B cell (primary cell): ENCODE measurements at regions not wholly inside any gene's neighbourhood (a gene's known extent, or its start where the extent isn't known, plus 50 kb on each side); places are given as distances from the start of the nearest gene placed in this dataset.

ENCODE experiments used
- ATAC-seq: fragments of 200-7000 bp; cut with Tn5 transposase; one replicate; pipeline ENCODE4 v1.10.0; 2021; ENCODE audit warnings: low read depth, mild to moderate bottlenecking, moderate number of reproducible peaks, moderate library complexity
- CTCF ChIA-PET: fragments of 350-600 bp; sonication (Branson Sonifier 250); formaldehyde crosslinking; loops from one replicate; lab custom pipeline; 2021; ENCODE audit warnings: antibody characterized with exemption, inconsistent platforms; lab: Charles Lee
- POLR2A ChIA-PET: fragments of 350-600 bp; sonication (Branson Sonifier 250); formaldehyde crosslinking; loops from one replicate; lab custom pipeline; 2021; ENCODE audit warnings: antibody characterized with exemption; lab: Charles Lee
- DNase-seq: peaks from one replicate; pipeline ENCODE4 v3.0.0; 2013
- H2AFZ ChIP-seq: 2 replicates; pipeline ENCODE4 v1.6.1; 2012; ENCODE audit warnings: mild to moderate bottlenecking, low read depth, low read length; ENCODE audit not compliant: insufficient read depth, poor library complexity, severe bottlenecking
- H3K27ac ChIP-seq, 2 donors: 1 replicate in 1 of 2; 2 replicates in 1 of 2; pipeline ENCODE4 v1.5.1; 2012 to 2013; ENCODE audit warnings: low read length in 2 of 2, mild to moderate bottlenecking in 2 of 2, moderate library complexity in 1 of 2
- H3K27me3 ChIP-seq, 4 experiments: fragments of 200-600 bp in 1 of 4; sonication (generic) in 1 of 4; replicated peaks in 1 of 4; 1 replicate in 2 of 4; 2 replicates in 2 of 4; pipeline versions ENCODE4 v1.6.1 to v1.7.0; 2013 to 2016; ENCODE audit warnings: low read length in 3 of 4, mild to moderate bottlenecking in 2 of 4, mixed read lengths in 1 of 4, moderate library complexity in 1 of 4; ENCODE audit not compliant: insufficient read depth in 4 of 4, control insufficient read depth in 3 of 4; ENCODE audit errors: control extremely low read depth in 1 of 4
- H3K36me3 ChIP-seq, 2 experiments: replicated peaks in 1 of 2; 1 replicate in 1 of 2; 2 replicates in 1 of 2; pipeline versions ENCODE4 v1.6.1 to v1.7.1; 2013; ENCODE audit warnings: low read length in 1 of 2; ENCODE audit not compliant: insufficient read depth in 2 of 2, control insufficient read depth in 1 of 2; ENCODE audit errors: control extremely low read depth in 1 of 2, extremely low read depth in 1 of 2
- H3K4me1 ChIP-seq, 2 donors: fragments of 200-600 bp in 1 of 2; sonication (generic) in 1 of 2; 1 replicate in 1 of 2; 2 replicates in 1 of 2; pipeline versions ENCODE4 v1.5.1 to v1.6.1; 2013 to 2017; ENCODE audit warnings: low read length in 2 of 2; ENCODE audit not compliant: control insufficient read depth in 2 of 2, insufficient read depth in 2 of 2
- H3K4me2 ChIP-seq: replicated peaks from 2 replicates; pipeline ENCODE3; 2012; ENCODE audit warnings: mild to moderate bottlenecking, low read depth, low read length; ENCODE audit not compliant: poor library complexity, severe bottlenecking
- H3K4me3 ChIP-seq, 5 experiments: fragments of 200-600 bp in 1 of 5; sonication (generic) in 1 of 5; 1 replicate in 3 of 5; 2 replicates in 2 of 5; pipeline versions ENCODE4 v1.5.1 to v1.7.0; 2011 to 2016; ENCODE audit warnings: low read length in 4 of 5, mild to moderate bottlenecking in 4 of 5, low read depth in 2 of 5, control low read depth in 1 of 5, moderate library complexity in 1 of 5; ENCODE audit not compliant: insufficient read depth in 1 of 5; ENCODE audit errors: control extremely low read depth in 1 of 5, extremely low read depth in 1 of 5
- H3K79me2 ChIP-seq: fragments of 200-600 bp; sonication (generic); one replicate; pipeline ENCODE4 v1.6.0; 2016; ENCODE audit warnings: low read length; ENCODE audit not compliant: control insufficient read depth, insufficient read depth
- H3K9ac ChIP-seq: fragments of 200-600 bp; sonication (generic); 2 replicates; pipeline ENCODE4 v1.6.1; 2017; ENCODE audit warnings: mild to moderate bottlenecking, low read length, moderate library complexity
- H3K9me3 ChIP-seq, 3 donors: one replicate each; pipeline versions ENCODE4 v1.6.1 to v1.7.1; 2013; ENCODE audit warnings: low read length in 2 of 3; ENCODE audit not compliant: control insufficient read depth in 2 of 3, insufficient read depth in 1 of 3; ENCODE audit errors: control extremely low read depth in 1 of 3
- H4K20me1 ChIP-seq: 2 replicates; pipeline ENCODE4 v1.6.0; 2012; ENCODE audit warnings: mild to moderate bottlenecking, low read length; ENCODE audit not compliant: insufficient read depth, control insufficient read depth, poor library complexity, severe bottlenecking
- H3K27ac Mint-ChIP-seq: one replicate; pipeline ENCODE4 v1.8.0; 2021; ENCODE audit warnings: mixed read lengths
- H3K27me3 Mint-ChIP-seq: one replicate; pipeline ENCODE4 v1.8.0; 2021; ENCODE audit warnings: mixed read lengths
- H3K4me1 Mint-ChIP-seq: one replicate; pipeline ENCODE4 v1.8.0; 2021; ENCODE audit warnings: mixed read lengths
- H3K4me3 Mint-ChIP-seq: one replicate; pipeline ENCODE4 v1.8.0; 2021; ENCODE audit warnings: mixed read lengths
- H3K9me3 Mint-ChIP-seq: one replicate; pipeline ENCODE4 v1.8.0; 2022; ENCODE audit warnings: mixed read lengths; ENCODE audit not compliant: insufficient read depth
- CTCF ChIP-seq: fragments of 200-600 bp; IDR thresholded peaks from one replicate; pipeline ENCODE4 v1.8.0; 2022; ENCODE audit warnings: antibody characterized with exemption, mild to moderate bottlenecking
- WGBS: methylation state at CpG from one replicate; pipeline ENCODE4 v1.1.5; 2013; ENCODE audit warnings: missing lambda C conversion rate; ENCODE audit not compliant: insufficient coverage; 5-methylcytosine and 5-hydroxymethylcytosine counted together
- intact Hi-C: fragments of 100-400 bp; cut with micrococcal nuclease; formaldehyde crosslinking; loops from one replicate; pipeline ENCODE4 v1.10.0; 2022

GRCh38 chr1:173415490-173415889 is 61.6 kb upstream of the PRDX6 start:
- no peaks in the 10 kb centered on the region for H3K27me3 Mint-ChIP-seq
- Histone ChIP-seq H4K20me1 (no peaks in the 10 kb centered on the region), H3K79me2 (no peaks in the 10 kb centered on the region), H3K36me3 (no peaks in the 10 kb centered on the region), H3K27ac (peak overlapping the region; percentile 81 to 97), H3K4me3 (peak overlapping the region in 2 of 5 experiments; percentile 10 to 37), H3K4me1 (peaks cover 81 to 88% of the 10 kb centered on the region in 2 donors), H2AFZ (peak overlapping the region; percentile 43), H3K9ac (peak overlapping the region; percentile 18), H3K4me2 (peak overlapping the region; percentile 53), H3K27me3 (no peaks in the 10 kb centered on the region), H3K9me3 (no peaks in the 10 kb centered on the region)
- TF ChIP-seq CTCF: no peak
- H3K9me3 Mint-ChIP-seq: no peaks in the 10 kb centered on the region
- CTCF ChIA-PET: interaction anchor here (0.7 to 4.7 kb wide), 9 partner anchors 15 to 674 kb away, joined by 3 to 24 read pairs (median 10); no protein-coding TSS in a partner anchor
- DNase-seq (peak; percentile 65), ATAC-seq (peak; percentile 12)
- H3K4me3 Mint-ChIP-seq: peak overlapping the region; percentile 84
- peak overlapping the region; percentile 99 for H3K27ac Mint-ChIP-seq
- 73% methylated on average over 1 of the region's 3 CpGs for WGBS
- intact Hi-C loops: loop anchor here (2.0 to 10.0 kb wide), 4 partner anchors 301 to 597 kb away; partner anchors contain the start of gene ZBTB37
- H3K4me1 Mint-ChIP-seq: peaks cover 88% of the 10 kb centered on the region
- POLR2A ChIA-PET: interaction anchor here (1.3 kb wide), 1 partner anchor 9 kb away, joined by 4 read pairs; no protein-coding TSS in a partner anchor

GRCh38 chr1:173415905-173416450 is 61.2 kb upstream of the PRDX6 start:
- Mint-ChIP-seq H3K27me3 (no peaks in the 10 kb centered on the region), H3K27ac (peak overlapping the region; percentile 99), H3K4me1 (peaks cover 86% of the 10 kb centered on the region), H3K9me3 (no peaks in the 10 kb centered on the region), H3K4me3 (peak overlapping the region; percentile 84)
- CTCF ChIA-PET: interaction anchor here (1.0 to 4.7 kb wide), 8 partner anchors 14 to 674 kb away, joined by 3 to 24 read pairs (median 12); no protein-coding TSS in a partner anchor
- Histone ChIP-seq H4K20me1 (no peaks in the 10 kb centered on the region), H3K36me3 (no peaks in the 10 kb centered on the region), H3K4me2 (peak overlapping the region; percentile 53), H3K27ac (peak overlapping the region; percentile 81 to 97), H3K9me3 (no peaks in the 10 kb centered on the region), H3K4me3 (peak overlapping the region in 3 of 5 experiments; percentile 4 to 37 (median 10)), H3K9ac (peak overlapping the region; percentile 18), H3K79me2 (no peaks in the 10 kb centered on the region), H3K4me1 (peaks cover 76 to 83% of the 10 kb centered on the region in 2 donors), H3K27me3 (no peaks in the 10 kb centered on the region), H2AFZ (peak overlapping the region; percentile 43)
- POLR2A ChIA-PET: interaction anchor here (1.3 kb wide), 1 partner anchor 9 kb away, joined by 4 read pairs; no protein-coding TSS in a partner anchor
- TF ChIP-seq CTCF: no peak
- WGBS: 58% methylated on average over 4 of the region's 5 CpGs
- no peak for ATAC-seq
- intact Hi-C loops: loop anchor here (2.0 to 10.0 kb wide), 4 partner anchors 301 to 597 kb away; partner anchors contain the start of gene ZBTB37
- DNase-seq: no peak
